Pons (tissue), 1 donor: ENCODE measurements at regions not wholly inside any gene's neighbourhood (a gene's known extent, or its start where the extent isn't known, plus 50 kb on each side); places are given as distances from the start of the nearest gene placed in this dataset.
A peak's percentile ranks its signal among the peaks of the same experiment; 100 is the strongest.
"Not testable (repeated sequence)": the region's sequence is repeated elsewhere in the genome, so short reads cannot be mapped to it uniquely, and the experiment has no call there.

Source experiments
- DNase-seq: peaks from one replicate; pipeline ENCODE4 v3.0.0-alpha.2; 2016; ENCODE audit warnings: low spot score

GRCh38 chr13:106096661-106097092, 438.8 kb downstream of the EFNB2 start:
- no peak for DNase-seq

GRCh38 chr13:106095919-106096318, 439.5 kb downstream of the EFNB2 start:
- no peak for DNase-seq

- no peak for DNase-seq
Observed at GRCh38 chr13:106095406-106095805, 440.1 kb downstream of the EFNB2 start.

- DNase-seq: no peak
Observed at GRCh38 chr13:106090001-106090400, 445.5 kb downstream of the EFNB2 start.

- DNase-seq: peak; percentile 70
Observed at GRCh38 chr13:106089261-106089980, 446.0 kb downstream of the EFNB2 start.

- no peak for DNase-seq
Observed at GRCh38 chr13:106088085-106088484, 447.4 kb downstream of the EFNB2 start.

- DNase-seq: no peak
Observed at GRCh38 chr13:106087201-106087600, 448.3 kb downstream of the EFNB2 start.

- peak; percentile 82 for DNase-seq
Observed at GRCh38 chr13:106083620-106084350, 451.7 kb downstream of the EFNB2 start.

- DNase-seq: not testable (repeated sequence)
Observed at GRCh38 chr13:106081221-106081620, 454.2 kb downstream of the EFNB2 start.

- no peak for DNase-seq
Observed at GRCh38 chr13:106078191-106078590, 457.3 kb downstream of the EFNB2 start.

GRCh38 chr13:106077017-106077416, 458.4 kb downstream of the EFNB2 start:
- DNase-seq: no peak

- DNase-seq: no peak
Observed at GRCh38 chr13:106072014-106072413, 463.4 kb downstream of the EFNB2 start.

GRCh38 chr13:106063591-106064313, 471.7 kb downstream of the EFNB2 start:
- no peak for DNase-seq

- no peak for DNase-seq
Observed at GRCh38 chr13:106061781-106062180, 473.7 kb downstream of the EFNB2 start.

- no peak for DNase-seq
Observed at GRCh38 chr13:106056851-106057250, 478.6 kb downstream of the EFNB2 start.

- DNase-seq: no peak
Observed at GRCh38 chr13:106052200-106052767, 483.2 kb downstream of the EFNB2 start.

GRCh38 chr13:106049171-106049570, 486.3 kb downstream of the EFNB2 start:
- DNase-seq: no peak

- no peak for DNase-seq
Observed at GRCh38 chr13:106048386-106048785, 487.1 kb downstream of the EFNB2 start.

GRCh38 chr13:106047859-106048258, 487.6 kb downstream of the EFNB2 start:
- no peak for DNase-seq

- no peak for DNase-seq
Observed at GRCh38 chr13:106042996-106043581, 492.4 kb downstream of the EFNB2 start.

GRCh38 chr13:106041445-106041844, 494.0 kb downstream of the EFNB2 start:
- no peak for DNase-seq

- no peak for DNase-seq
Observed at GRCh38 chr13:106038752-106039151, 496.7 kb downstream of the EFNB2 start.
